ENCODE measurements at regions not wholly inside any gene's neighbourhood (a gene's known extent, or its start where the extent isn't known, plus 50 kb on each side); places are given as distances from the start of the nearest gene placed in this dataset.

GRCh38 chr12:4859478-4860210, 50.1 kb upstream of the KCNA1 start:
- no peak for DNase-seq
